ACHN (cell line): ENCODE measurements at regions not wholly inside any gene's neighbourhood (a gene's known extent, or its start where the extent isn't known, plus 50 kb on each side); places are given as distances from the start of the nearest gene placed in this dataset.
"Not testable (repeated sequence)": the region's sequence is repeated elsewhere in the genome, so short reads cannot be mapped to it uniquely, and the experiment has no call there.

Experiments used
- DNase-seq: peaks from one replicate; pipeline ENCODE4 v3.0.0-alpha.2; 2015
- in situ Hi-C: cut with HindIII; loops from 2 replicates; pipeline ENCODE4 v1.10.0; 2017; ENCODE audit warnings: low sequenced_read_pairs, low pct_ligation_motif_present, low pct_unique_long_range_greater_than_20kb

GRCh38 chr13:30082391-30082790 is 225.0 kb downstream of the KATNAL1 start:
- in situ Hi-C loops = no loop called here
- DNase-seq = no peak

- in situ Hi-C loops = no loop called here
- no peak for DNase-seq
These were observed 226.0 kb downstream of the KATNAL1 start for GRCh38 chr13:30081331-30081730.

- in situ Hi-C loops = no loop called here
- DNase-seq = no peak
These were observed 227.8 kb downstream of the KATNAL1 start for GRCh38 chr13:30079501-30079900.

DNA sequence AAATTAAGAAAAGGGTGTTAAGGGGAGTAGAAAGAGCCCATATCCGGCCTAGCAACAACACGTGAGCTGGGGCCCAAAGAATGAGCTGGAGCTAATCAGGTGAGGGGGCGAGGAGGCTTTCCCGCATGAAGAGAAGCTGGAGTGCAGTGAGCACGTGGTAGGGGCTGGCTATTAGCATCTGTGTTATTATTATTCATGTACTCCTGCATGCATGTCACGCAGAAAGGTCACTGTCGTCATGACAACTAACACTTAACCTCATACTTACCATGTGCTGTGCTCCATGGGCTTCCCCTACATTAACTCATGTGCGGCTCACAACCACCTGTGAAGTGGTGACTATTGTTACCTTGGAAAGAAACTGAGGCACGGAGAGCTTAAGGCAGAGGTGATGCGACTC is 227.6 kb upstream of the UBL3 start:
- DNase-seq = no peak
- in situ Hi-C loops = no loop called here

DNA sequence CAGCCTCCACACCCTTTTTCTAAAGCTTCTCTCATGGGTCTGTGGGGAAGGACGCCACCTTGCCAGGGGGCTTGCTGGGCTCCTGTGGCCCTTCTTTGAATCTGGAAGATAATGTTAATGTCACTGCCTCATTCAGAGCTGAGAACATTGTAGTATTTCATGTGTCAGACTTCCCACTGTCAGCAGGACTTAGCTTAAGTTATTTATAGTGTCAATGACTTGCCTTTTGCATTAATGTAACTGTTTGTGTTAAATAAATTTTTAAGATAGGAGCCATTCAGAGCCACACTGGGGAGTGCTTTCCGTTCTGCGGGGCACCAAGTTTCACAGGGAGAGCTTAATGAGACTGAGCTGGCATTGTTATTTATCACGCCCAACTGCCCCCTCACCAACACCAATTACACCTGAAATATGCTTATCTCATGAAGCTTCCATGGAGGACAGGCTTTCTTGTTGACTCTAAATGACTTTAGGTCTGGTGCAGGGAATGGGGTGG is 226.9 kb upstream of the UBL3 start:
- in situ Hi-C loops = no loop called here
- DNase-seq = no peak

GRCh38 chr13:30074955-30075614 is 224.7 kb upstream of the UBL3 start:
- DNase-seq = no peak
- in situ Hi-C loops = no loop called here

DNA sequence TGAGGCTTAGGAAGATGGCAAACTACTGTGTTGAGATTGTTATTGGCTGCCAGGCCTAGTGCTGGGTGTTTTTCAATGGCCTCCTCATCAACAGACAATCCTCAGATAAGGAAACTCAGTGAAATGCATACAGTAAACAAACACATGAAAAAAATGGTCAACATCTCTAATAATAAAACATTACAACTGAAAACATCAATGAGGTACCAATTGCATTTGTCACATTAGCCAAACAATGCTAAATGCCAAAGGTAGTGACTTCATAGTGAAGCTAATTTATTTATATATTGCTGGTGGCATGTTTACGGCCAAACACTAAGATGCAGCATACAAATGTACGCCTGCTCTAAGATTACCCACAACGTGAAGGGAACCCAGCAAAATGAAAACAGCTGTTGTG is 224.0 kb upstream of the UBL3 start:
- in situ Hi-C loops = no loop called here
- DNase-seq = no peak

- in situ Hi-C loops = no loop called here
These were observed 222.4 kb upstream of the UBL3 start for GRCh38 chr13:30072818-30073186.

GRCh38 chr13:30071969-30072817 is 221.8 kb upstream of the UBL3 start:
- in situ Hi-C loops = no loop called here
- DNase-seq = no peak

More at GRCh38 chr13:30072818-30073186, 222.4 kb upstream of the UBL3 start:
- DNase-seq = no peak

GRCh38 chr13:30065181-30065580 is 214.8 kb upstream of the UBL3 start:
- no peak for DNase-seq
- in situ Hi-C loops = no loop called here

DNA sequence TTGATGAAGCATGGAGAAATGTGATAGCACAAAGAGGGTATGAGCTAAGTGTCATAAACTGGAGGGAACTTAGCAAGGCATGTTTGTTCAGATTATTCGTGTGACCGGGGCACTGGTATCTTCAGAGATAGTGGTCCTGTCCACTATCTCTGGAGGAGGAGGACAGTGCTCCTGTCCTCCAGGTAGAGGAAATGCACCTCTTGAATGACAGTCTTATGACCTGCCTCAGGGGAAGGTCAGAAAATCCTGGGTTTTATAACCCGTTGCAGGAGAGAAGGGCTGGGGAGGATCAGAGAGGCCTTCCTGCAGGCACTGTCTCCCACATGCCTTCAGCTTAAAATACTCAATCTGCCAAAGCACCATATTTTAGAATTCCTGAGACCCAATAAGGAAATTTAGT is 213.5 kb upstream of the UBL3 start:
- DNase-seq = no peak
- in situ Hi-C loops = no loop called here

- no peak for DNase-seq
- in situ Hi-C loops = no loop called here
These were observed 210.8 kb upstream of the UBL3 start for GRCh38 chr13:30061217-30061616.

DNA sequence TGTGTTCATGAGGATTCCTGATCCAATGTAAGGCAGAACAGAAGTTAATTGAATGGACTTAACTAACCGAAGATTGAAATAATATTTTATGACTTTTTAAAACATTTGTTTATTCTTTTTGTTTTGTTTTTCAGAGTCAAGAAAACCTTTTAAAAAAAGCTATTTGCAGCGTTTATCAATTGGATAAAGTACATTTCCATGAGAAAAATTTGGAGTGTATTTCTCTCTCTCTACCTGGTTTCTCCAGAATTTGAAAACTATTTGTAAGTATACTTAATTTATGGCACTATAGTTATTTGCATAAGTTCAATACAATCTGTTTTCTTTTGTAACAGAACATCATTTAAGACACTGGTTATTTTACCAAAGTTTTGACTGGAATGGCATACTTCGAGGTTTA is 208.0 kb upstream of the UBL3 start:
- DNase-seq = no peak
- in situ Hi-C loops = no loop called here

- DNase-seq, in situ Hi-C loops: not testable (repeated sequence)
These were observed 204.1 kb upstream of the UBL3 start for GRCh38 chr13:30054546-30054945.

GRCh38 chr13:30053939-30054338 is 203.5 kb upstream of the UBL3 start:
- in situ Hi-C loops = no loop called here
- DNase-seq = no peak

DNA sequence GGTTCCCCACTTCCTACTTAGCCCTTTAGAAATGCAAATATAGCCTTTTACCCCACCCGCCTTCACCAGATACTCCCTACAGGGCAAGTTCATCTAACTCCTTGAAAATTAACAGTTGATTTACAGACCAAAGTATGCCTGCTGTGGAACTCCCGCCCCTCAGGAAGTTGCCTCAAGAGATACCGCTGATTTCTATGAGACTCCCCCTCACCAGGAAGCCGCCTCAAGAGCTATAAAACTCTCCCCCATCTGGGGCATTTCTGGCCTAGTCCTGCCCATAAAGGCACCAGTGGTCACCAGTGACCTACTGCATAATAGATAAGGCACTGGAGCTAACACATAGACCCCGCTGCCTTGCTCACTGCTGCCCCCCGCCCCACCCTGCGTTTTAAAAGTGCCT is 201.7 kb upstream of the UBL3 start:
- in situ Hi-C loops = no loop called here

DNA sequence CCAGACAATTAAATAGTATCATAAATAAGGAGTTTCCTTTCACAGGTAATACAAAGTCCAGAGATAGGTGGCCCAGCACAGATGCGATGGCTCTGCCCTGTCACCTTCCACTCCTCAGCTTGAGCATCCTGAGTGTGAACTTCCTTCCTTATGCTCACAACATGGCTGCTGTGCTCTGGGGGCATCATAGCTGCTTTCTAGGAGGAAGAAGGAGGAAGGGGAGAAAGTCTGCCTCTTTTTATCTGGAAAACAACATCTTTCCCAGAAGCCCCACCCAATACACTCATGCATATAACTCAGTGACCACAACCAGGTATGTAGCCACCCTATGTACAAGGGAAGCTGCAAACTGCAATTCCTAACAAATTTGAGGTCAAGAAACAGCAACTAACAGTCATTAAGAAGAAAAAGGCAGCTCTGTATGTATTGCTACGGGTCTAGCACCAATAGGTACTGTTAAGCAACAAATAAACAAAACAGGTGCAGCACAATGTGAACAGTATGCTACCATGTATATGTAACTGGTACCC is 201.2 kb upstream of the UBL3 start:
- in situ Hi-C loops = no loop called here
- DNase-seq = no peak

More for the DNA sequence above, 201.7 kb upstream of the UBL3 start:
- no peak for DNase-seq

- in situ Hi-C loops = no loop called here
- no peak for DNase-seq
These were observed 199.3 kb upstream of the UBL3 start for GRCh38 chr13:30049692-30050091.

DNA sequence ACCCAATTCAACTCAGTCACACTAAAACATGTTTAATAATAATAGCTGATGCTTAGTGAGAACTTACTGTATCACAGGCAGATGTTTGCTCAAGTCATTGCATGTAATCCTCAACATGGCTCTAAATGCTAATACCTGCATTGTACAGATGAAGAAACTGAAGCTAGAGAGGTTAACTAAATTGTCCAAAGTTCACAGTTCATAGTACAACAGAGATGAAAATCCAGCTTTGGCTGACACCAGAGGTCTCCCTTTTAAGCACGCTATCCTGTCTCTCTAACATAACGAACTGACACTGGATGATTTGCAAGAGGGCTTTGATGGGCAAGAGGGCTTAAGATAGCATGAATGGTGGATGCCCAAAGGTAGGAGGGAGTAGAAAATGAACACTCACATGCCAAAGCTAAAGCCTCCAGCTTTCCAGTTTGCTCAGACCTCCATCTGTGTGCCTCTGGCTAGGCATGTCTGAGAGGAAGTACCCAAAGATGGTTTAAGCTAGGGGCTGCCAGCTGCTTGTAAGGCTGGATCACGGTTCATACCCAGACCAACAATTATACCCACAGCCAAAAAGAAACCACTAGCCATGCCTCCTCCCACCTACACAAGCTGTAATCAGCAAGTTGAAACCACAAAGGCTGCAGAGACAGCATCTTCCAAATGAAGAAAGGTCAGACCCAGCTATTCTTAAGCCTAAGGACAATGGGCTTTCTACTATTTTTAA is 196.9 kb upstream of the UBL3 start:
- in situ Hi-C loops = no loop called here
- DNase-seq = no peak
